Thoracic aorta (tissue), 2 donors: ENCODE measurements at regions not wholly inside any gene's neighbourhood (a gene's known extent, or its start where the extent isn't known, plus 50 kb on each side); places are given as distances from the start of the nearest gene placed in this dataset.

Experiments used
- ATAC-seq: fragments of 150-250 bp; one replicate; pipeline ENCODE4 v1.8.0; 2017; ENCODE audit warnings: low read depth; ENCODE audit not compliant: insufficient number of reproducible peaks, low FRiP score
- DNase-seq: peaks from one replicate; pipeline ENCODE4 v3.0.0-alpha.2; 2020; ENCODE audit warnings: low spot score
- H3K27ac ChIP-seq, 2 donors: fragments of 200-600 bp; sonication (generic); 1 replicate in 1 of 2; 2 replicates in 1 of 2; pipeline ENCODE4 v1.5.1; 2016; ENCODE audit warnings: mild to moderate bottlenecking in 2 of 2, moderate library complexity in 2 of 2
- H3K27me3 ChIP-seq: fragments of 200-600 bp; sonication (generic); replicated peaks from 2 replicates; pipeline ENCODE4 v1.6.0; 2016; ENCODE audit warnings: mild to moderate bottlenecking; ENCODE audit not compliant: insufficient read depth
- H3K36me3 ChIP-seq: fragments of 200-600 bp; sonication (generic); one replicate; pipeline ENCODE4 v1.5.1; 2016
- H3K4me1 ChIP-seq, 2 donors: fragments of 200-600 bp; sonication (generic); 1 replicate in 1 of 2; 2 replicates in 1 of 2; pipeline versions ENCODE4 v1.5.1 to v1.6.0; 2016; ENCODE audit warnings: low read depth in 2 of 2, mild to moderate bottlenecking in 1 of 2; ENCODE audit not compliant: control insufficient read depth in 1 of 2
- H3K4me3 ChIP-seq: fragments of 200-600 bp; sonication (generic); 2 replicates; pipeline ENCODE4 v1.5.1; 2016; ENCODE audit warnings: mild to moderate bottlenecking
- H3K9me3 ChIP-seq: fragments of 200-600 bp; sonication (generic); 2 replicates; pipeline ENCODE4 v1.5.1; 2016
- CTCF ChIP-seq: fragments of 200-600 bp; sonication (generic); IDR thresholded peaks from one replicate; pipeline ENCODE4 v1.5.1; 2019; ENCODE audit warnings: antibody characterized with exemption

GRCh38 chr3:148036331-148036876 lies 627.2 kb downstream of the ZIC1 start:
- Histone ChIP-seq H3K36me3 (no peaks in the 10 kb centered on the region), H3K4me1 (no peaks in the 10 kb centered on the region), H3K4me3 (no peak overlapping the region), H3K27ac (no peak overlapping the region), H3K9me3 (no peaks in the 10 kb centered on the region), H3K27me3 (no peaks in the 10 kb centered on the region)
- no peak for ATAC-seq
- no peak for DNase-seq
- no peak for TF ChIP-seq CTCF

GRCh38 chr3:148042663-148043445 lies 633.7 kb downstream of the ZIC1 start:
- no peak for DNase-seq
- no peak for ATAC-seq
- Histone ChIP-seq H3K4me1 (no peaks in the 10 kb centered on the region), H3K27ac (no peak overlapping the region), H3K27me3 (no peaks in the 10 kb centered on the region), H3K9me3 (no peaks in the 10 kb centered on the region), H3K36me3 (no peaks in the 10 kb centered on the region), H3K4me3 (no peak overlapping the region)
- TF ChIP-seq CTCF, result no peak

GRCh38 chr3:148044151-148044550 lies 635.0 kb downstream of the ZIC1 start:
- no peak for ATAC-seq
- TF ChIP-seq CTCF, result no peak
- H3K27ac ChIP-seq, result no peak overlapping the region

GRCh38 chr3:148054999-148055398 lies 642.7 kb upstream of the AGTR1 start:
- no peaks in the 10 kb centered on the region for H3K36me3 ChIP-seq
- H3K4me1 ChIP-seq, result no peaks in the 10 kb centered on the region
- no peak overlapping the region for H3K4me3 ChIP-seq
- ATAC-seq (no peak), DNase-seq (no peak)
- no peaks in the 10 kb centered on the region for H3K27me3 ChIP-seq
- peaks cover under 1% of the 10 kb centered on the region for H3K9me3 ChIP-seq
- no peak overlapping the region for H3K27ac ChIP-seq
- no peak for TF ChIP-seq CTCF

More at GRCh38 chr3:148044151-148044550, 635.0 kb downstream of the ZIC1 start:
- no peak for DNase-seq
- H3K36me3 ChIP-seq, result no peaks in the 10 kb centered on the region
- no peaks in the 10 kb centered on the region for H3K27me3 ChIP-seq
- no peaks in the 10 kb centered on the region for H3K9me3 ChIP-seq
- H3K4me1 ChIP-seq, result no peaks in the 10 kb centered on the region
- H3K4me3 ChIP-seq, result no peak overlapping the region

- Histone ChIP-seq H3K9me3 (no peaks in the 10 kb centered on the region), H3K27me3 (no peaks in the 10 kb centered on the region), H3K4me3 (no peak overlapping the region), H3K36me3 (no peaks in the 10 kb centered on the region), H3K27ac (no peak overlapping the region), H3K4me1 (no peaks in the 10 kb centered on the region)
- no peak for ATAC-seq
- no peak for TF ChIP-seq CTCF
- no peak for DNase-seq
Observed at GRCh38 chr3:148062590-148062989, 635.1 kb upstream of the AGTR1 start.
